Large intestine (tissue), 3 donors: ENCODE measurements at regions not wholly inside any gene's neighbourhood (a gene's known extent, or its start where the extent isn't known, plus 50 kb on each side); places are given as distances from the start of the nearest gene placed in this dataset.

ENCODE experiments used
- DNase-seq, 2 donors: peaks; one replicate each; pipeline versions ENCODE4 v3.0.0 to v3.0.0-alpha.2; 2013
- H3K27ac ChIP-seq: one replicate; pipeline ENCODE4 v1.5.1; 2013; ENCODE audit warnings: low read length
- H3K27me3 ChIP-seq: 2 replicates; pipeline ENCODE4 v1.6.1; 2013; ENCODE audit warnings: low read length; ENCODE audit not compliant: control insufficient read depth, insufficient read depth
- H3K36me3 ChIP-seq: 2 replicates; pipeline ENCODE4 v1.6.1; 2013; ENCODE audit warnings: low read length; ENCODE audit not compliant: control insufficient read depth, insufficient read depth
- H3K4me1 ChIP-seq: one replicate; pipeline ENCODE4 v1.6.1; 2013; ENCODE audit warnings: low read length; ENCODE audit not compliant: control insufficient read depth, insufficient read depth
- H3K4me3 ChIP-seq: one replicate; pipeline ENCODE4 v1.5.1; 2013; ENCODE audit warnings: low read length
- H3K9me3 ChIP-seq: one replicate; pipeline ENCODE4 v1.6.1; 2013; ENCODE audit warnings: mild to moderate bottlenecking, low read depth, low read length, moderate library complexity; ENCODE audit not compliant: control insufficient read depth
- WGBS: methylation state at CpG from one replicate; pipeline ENCODE4 v1.1.5; 2013; ENCODE audit warnings: low lambda C conversion rate; ENCODE audit not compliant: insufficient coverage; 5-methylcytosine and 5-hydroxymethylcytosine counted together

GRCh38 chr10:28077889-28078288 is 79.0 kb upstream of the ODAD2 start:
- Histone ChIP-seq H3K4me3 (no peak overlapping the region), H3K9me3 (no peaks in the 10 kb centered on the region), H3K4me1 (no peaks in the 10 kb centered on the region), H3K36me3 (peaks cover 10% of the 10 kb centered on the region), H3K27ac (no peak overlapping the region), H3K27me3 (no peaks in the 10 kb centered on the region)
- no CpG with 5 or more reads among the region's 4 CpGs for WGBS
- no peak for DNase-seq

- Histone ChIP-seq H3K4me1 (no peaks in the 10 kb centered on the region), H3K36me3 (peaks cover 10% of the 10 kb centered on the region), H3K4me3 (no peak overlapping the region), H3K27ac (no peak overlapping the region), H3K27me3 (no peaks in the 10 kb centered on the region), H3K9me3 (no peaks in the 10 kb centered on the region)
- no peak for DNase-seq
- 100% methylated on average over 2 of the region's 8 CpGs for WGBS
These were observed 76.5 kb upstream of the ODAD2 start for GRCh38 chr10:28075424-28075823.

- WGBS = no CpG with 5 or more reads among the region's 1 CpG
- Histone ChIP-seq H3K4me3 (no peak overlapping the region), H3K4me1 (no peaks in the 10 kb centered on the region), H3K36me3 (peaks cover 12% of the 10 kb centered on the region), H3K9me3 (no peaks in the 10 kb centered on the region), H3K27ac (no peak overlapping the region), H3K27me3 (no peaks in the 10 kb centered on the region)
- no peak for DNase-seq
These were observed 73.7 kb upstream of the ODAD2 start for GRCh38 chr10:28072573-28072972.

- 92% methylated on average over 2 of the region's 5 CpGs for WGBS
- no peak for DNase-seq
- Histone ChIP-seq H3K4me1 (no peaks in the 10 kb centered on the region), H3K9me3 (no peaks in the 10 kb centered on the region), H3K27me3 (no peaks in the 10 kb centered on the region), H3K36me3 (peaks cover 4% of the 10 kb centered on the region), H3K27ac (no peak overlapping the region), H3K4me3 (no peak overlapping the region)
These were observed 61.2 kb upstream of the ODAD2 start for GRCh38 chr10:28060031-28060607.

- H3K4me1 ChIP-seq = no peaks in the 10 kb centered on the region
- H3K9me3 ChIP-seq = no peaks in the 10 kb centered on the region
- no CpG with 5 or more reads among the region's 7 CpGs for WGBS
- no peaks in the 10 kb centered on the region for H3K27me3 ChIP-seq
- DNase-seq = no peak
- H3K36me3 ChIP-seq = peaks cover 4% of the 10 kb centered on the region
- no peak overlapping the region for H3K4me3 ChIP-seq
- no peak overlapping the region for H3K27ac ChIP-seq
These were observed 59.9 kb upstream of the ODAD2 start for GRCh38 chr10:28058746-28059145.

- no peak for DNase-seq
- Histone ChIP-seq H3K4me3 (no peak overlapping the region), H3K9me3 (no peaks in the 10 kb centered on the region), H3K4me1 (no peaks in the 10 kb centered on the region), H3K27me3 (no peaks in the 10 kb centered on the region), H3K36me3 (peaks cover 4% of the 10 kb centered on the region), H3K27ac (no peak overlapping the region)
- no CpG with 5 or more reads among the region's 5 CpGs for WGBS
These were observed 55.5 kb upstream of the ODAD2 start for GRCh38 chr10:28054228-28054860.

- Histone ChIP-seq H3K27me3 (no peaks in the 10 kb centered on the region), H3K36me3 (no peaks in the 10 kb centered on the region), H3K4me1 (no peaks in the 10 kb centered on the region), H3K27ac (no peak overlapping the region), H3K4me3 (no peak overlapping the region), H3K9me3 (no peaks in the 10 kb centered on the region)
- WGBS = no CpG with 5 or more reads among the region's 2 CpGs
- no peak for DNase-seq
These were observed 50.4 kb upstream of the ODAD2 start for GRCh38 chr10:28049286-28049685.
